Ammon's horn (tissue), 1 donor: ENCODE measurements at regions not wholly inside any gene's neighbourhood (a gene's known extent, or its start where the extent isn't known, plus 50 kb on each side); places are given as distances from the start of the nearest gene placed in this dataset.
"Not testable (repeated sequence)": the region's sequence is repeated elsewhere in the genome, so short reads cannot be mapped to it uniquely, and the experiment has no call there.

Experiments used
- DNase-seq: peaks from one replicate; pipeline ENCODE4 v3.0.0-alpha.2; 2016; ENCODE audit warnings: low spot score

DNA sequence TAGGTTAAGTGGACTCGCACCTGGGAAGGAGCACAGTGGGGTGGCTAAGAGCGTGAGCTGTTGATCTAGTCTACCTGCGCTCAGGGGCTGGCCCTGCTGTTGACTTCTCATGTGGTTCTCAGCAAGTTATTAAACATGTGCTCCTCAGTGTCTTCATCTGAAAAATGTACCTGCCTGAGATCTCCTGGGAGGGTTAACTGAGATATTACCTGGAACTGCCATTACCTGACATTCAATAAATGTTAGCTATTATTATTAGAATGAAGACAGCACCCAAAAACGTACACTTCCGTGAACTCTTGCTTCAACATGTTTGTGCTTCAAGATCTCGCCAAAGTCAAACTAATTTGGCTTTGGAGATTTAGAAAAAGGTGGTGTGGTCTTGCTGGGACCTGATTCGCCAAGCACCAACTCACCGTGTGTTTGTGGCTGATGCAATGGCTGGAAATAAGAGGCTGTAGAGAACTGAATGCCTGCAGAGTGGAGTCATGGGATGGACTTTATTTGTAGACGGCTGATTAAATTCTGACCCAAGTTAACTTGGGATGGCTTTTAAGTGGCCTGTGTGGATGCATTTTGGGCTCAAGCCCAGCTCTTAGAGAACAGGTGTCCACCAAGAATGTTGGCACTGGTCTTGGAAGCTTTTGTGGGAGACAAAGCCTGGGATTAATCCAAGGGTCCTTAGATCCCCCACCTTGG is 692.9 kb downstream of the QKI start:
- DNase-seq: no peak

DNA sequence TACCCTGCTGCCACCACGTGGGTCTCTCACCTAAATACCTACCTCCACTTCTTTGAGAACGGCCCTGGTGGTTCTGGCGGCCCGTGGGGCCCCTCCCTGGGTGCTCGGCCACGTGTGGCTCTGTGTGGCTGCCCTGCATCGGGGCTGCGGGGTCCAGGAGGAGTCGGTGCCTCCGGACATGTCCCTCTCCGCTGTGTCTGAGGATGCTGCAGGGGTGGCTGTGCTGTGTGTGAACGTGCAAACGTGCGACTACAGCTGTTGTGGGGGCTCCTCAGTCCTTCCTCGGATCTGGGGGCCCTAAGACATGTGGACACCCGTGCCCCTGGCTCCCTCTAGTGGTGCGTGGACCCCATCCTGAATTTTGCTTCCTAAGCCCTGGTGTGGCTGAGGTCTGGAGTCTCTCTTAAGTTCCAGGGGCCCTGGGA is 691.8 kb downstream of the QKI start:
- DNase-seq: peak; percentile 77

GRCh38 chr6:164105705-164106104 is 691.2 kb downstream of the QKI start:
- no peak for DNase-seq

DNA sequence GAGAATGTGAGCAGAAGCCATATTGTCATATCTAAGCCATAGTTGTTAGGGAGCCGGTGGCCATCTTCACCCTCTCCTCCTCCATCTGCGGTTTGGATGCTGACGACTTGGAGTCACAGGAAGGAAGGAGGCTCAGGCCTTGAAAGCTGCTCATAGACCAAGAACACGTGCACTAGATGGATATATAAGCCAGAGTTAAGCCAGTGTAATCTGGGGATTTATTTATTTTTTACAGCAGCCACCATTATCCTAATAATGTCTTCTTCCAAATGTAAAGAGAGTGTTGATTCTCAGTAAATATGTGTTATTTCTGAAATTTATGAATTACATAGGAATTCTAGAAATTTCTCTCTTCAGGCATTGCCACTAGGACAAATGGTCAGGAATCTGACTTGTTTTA is 689.9 kb downstream of the QKI start:
- DNase-seq: no peak

DNA sequence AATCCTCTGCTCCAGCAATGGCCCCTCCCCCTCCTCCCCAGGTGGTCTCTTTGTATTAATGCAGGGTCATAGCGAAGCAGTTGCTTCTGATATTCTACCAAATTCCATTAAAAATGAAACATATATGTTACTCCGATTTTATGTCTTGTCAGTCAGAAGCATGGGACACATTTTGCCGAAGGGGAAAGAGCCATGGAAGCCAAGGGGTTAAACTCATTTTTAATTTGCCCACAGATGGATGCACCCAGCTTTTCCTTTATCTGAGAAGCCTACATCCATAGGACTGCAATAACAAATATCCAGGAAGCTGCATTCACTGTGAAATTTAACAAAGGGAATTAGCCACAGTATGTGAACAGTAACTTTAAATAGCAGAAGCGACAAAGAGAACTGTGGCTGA is 688.2 kb downstream of the QKI start:
- no peak for DNase-seq

GRCh38 chr6:164101859-164102258 is 687.3 kb downstream of the QKI start:
- no peak for DNase-seq

- DNase-seq: peak; percentile 75
Measured at GRCh38 chr6:164099269-164099865, 684.8 kb downstream of the QKI start.

GRCh38 chr6:164098857-164099267 is 684.3 kb downstream of the QKI start:
- DNase-seq: no peak

DNA sequence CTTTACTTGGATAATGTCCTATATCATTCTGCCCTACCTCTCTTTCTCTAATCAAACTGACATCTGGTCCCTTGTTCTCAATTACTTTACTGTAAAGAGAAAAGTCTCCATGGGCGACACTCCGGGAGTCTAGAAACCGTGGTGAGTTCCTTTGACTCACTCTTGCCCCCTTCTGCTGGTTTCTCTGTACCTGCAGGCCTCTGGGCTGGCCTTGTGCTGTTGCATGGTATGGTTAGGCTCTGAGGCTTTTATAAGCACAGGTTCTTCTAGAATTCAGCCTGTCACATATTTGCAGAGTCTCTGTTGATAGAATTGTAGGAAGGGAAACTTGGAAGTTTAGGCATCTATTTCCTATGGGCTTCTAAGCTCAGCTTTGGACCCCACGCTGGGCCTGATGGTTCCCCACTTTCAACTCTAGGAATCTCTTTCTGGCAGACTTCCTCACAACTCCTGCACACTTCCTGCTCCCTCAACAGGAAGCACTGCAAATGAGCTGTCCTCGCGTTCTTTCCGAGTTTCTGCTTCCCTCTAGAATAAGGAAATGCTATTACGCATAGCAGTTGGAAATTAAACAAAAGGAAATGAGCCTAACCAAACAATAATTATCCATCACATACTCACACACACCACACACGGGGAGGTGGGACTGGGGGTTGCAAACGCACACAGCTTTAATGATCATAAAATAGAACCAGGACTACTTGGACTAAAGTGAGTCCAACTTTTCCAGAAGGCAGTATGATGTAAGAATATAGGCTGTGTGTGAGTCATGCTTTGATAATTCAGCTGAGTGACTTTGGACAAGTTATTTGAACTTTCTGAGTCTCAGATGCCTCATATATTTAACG is 683.3 kb downstream of the QKI start:
- no peak for DNase-seq

DNA sequence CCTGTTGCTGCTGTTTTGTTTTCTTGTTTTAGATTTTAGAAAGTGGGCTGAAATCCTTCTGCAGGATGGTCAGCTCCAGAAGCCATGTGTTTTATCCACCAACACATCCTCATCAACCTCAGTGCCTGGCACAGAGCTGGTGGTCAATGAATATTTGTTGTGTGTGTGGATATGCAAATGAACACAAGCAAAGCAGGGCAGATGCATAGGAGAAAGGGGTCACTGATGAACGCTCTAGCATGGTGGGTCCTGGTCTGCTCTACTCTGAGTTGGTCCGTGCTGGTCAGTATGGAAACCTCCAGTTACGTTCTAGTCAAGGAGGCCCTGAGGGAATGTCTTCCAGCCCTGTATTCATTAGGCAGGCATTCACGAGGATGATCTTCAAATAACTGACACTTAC is 682.5 kb downstream of the QKI start:
- no peak for DNase-seq

DNA sequence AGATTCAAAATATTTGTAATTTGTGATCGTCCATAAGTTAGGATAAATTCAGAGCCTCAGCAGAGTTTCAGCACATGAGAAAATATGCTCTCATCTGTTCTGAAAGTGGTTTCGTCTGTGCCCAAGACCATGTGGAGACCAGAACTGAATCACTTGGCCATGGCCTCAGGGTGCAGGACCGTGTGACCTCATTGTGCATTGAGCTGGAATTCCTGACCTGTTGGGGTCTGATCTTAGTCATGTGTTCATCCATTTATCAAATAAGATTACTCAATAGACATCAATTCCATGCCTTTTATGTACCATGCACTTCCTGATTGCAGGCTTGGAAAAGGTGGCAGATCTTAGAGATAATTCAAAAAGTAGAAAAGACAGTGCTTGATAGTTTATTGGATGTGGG is 680.5 kb downstream of the QKI start:
- DNase-seq: no peak

GRCh38 chr6:164087870-164088269 is 673.4 kb downstream of the QKI start:
- DNase-seq: no peak

GRCh38 chr6:164087211-164087610 is 672.7 kb downstream of the QKI start:
- DNase-seq: no peak

DNA sequence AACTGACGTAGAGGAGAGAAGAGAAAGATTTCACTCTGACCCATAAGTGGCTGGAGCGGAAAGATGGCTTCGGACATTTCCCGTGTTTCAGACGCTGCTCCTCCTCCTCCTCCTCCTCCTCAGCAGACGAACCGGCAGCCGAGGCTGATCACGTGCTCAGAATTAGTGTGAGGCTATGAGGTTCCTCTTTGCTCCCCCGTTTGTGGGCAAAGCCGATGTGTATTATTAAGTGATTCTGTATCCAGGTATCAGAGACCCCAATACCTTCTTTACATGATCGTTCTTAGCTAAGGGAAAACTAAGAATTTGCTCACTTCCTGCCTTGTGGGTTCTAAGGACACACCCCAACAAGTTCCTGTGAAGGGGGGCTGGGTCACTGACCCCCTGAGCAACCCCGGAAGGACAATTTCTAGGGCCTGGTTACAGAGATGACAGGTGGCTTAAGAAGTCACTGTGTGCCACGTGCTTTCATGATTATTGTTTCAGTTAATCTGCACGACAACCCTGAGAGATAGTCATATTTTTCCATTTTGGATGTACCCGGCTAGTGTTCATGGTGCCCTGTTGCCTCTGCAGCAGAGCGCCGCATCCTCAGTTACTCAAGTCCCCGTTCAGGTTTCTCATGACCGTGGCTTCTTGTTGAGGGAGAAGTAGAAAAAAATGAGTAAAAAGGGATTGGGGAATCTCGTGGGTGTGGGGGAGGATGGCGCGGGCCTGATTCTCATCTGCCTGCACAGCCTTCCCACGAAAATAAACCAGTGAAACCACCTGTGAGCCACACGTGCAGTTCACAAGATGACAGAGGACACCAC is 671.8 kb downstream of the QKI start:
- DNase-seq: peak; percentile 50

DNA sequence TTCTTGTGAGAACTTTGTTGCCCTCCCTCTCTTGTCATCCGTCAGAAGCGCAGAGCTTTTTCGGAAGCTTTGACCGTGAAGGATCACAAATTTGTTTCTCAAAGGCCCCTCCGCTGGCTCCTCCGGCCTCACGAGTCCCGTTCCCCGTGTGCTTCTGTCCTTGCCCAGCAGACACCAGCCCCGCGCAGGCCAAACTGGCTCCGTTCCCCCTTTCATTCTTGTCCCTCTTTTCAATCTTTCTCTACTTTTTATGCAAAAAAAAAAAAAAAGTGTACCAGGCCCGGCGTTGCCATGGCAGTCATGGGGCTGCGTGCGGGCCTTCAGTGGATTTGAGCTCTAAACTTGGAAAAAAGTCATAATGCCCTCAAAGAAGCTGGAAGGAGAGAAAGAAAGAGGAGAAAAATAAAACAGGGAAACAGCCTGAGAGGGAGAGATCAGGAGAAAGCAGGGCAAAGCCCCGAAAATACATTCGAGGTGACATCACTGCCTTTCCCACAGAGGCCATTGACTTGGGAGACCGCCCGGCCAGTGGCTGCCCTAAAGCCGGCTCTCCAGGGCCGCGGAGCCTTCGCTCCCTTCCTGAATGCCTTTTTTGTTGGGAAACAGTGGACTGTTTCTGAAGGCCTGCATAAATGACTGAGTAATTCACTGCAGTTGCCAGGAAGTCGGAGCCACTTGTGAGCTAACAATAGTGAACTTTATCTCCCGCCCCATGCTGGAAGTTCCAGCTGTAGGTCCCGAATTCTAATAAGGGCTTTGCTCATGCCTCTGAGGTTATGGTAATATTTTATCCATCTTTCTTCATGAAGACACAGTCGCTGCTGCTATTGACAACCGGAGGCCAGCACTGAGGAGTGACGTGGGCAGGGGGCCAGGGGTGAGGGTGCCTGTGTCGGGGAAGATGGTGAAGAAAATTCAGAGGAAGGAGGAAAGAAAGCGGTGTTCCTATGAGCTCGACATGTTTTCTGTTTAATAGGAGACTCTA is 670.9 kb downstream of the QKI start:
- peak; percentile 97 for DNase-seq

- no peak for DNase-seq
Measured at GRCh38 chr6:164079275-164079600, 664.7 kb downstream of the QKI start.

DNA sequence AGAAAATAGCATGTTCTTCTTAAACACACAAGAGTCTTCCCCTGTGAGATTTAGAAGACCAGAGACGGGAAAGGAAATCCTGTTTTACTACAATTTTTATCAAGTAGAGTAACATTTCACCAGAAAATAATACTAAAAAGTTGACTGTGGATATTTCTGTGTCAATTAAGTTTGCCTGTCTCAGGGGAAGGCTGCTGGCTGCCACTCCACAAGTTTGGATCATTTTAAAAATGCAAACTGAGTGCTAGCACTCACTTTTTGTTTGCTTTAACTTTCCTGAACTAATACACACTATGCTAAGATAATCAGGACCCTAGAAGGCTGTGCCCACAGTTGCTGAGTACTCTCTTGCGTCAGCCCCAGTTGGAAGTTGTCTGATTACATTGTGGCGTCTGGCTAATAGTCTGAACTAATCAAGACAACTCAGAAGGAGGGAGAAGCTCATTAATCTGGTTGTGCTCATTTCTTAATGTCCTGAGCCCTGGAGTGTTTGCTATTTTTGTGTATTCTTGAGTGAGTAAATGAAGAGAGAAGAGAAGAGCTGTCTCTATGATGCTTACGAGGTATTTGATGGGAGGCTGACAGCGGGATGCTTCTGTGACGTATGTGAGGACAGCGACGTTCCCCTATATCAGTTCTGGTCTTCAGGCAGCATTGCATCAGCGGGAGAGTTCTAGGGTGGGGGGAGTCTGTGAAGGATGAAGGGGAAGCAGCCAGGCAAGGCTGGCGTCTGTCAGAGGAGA is 664.2 kb downstream of the QKI start:
- no peak for DNase-seq

DNA sequence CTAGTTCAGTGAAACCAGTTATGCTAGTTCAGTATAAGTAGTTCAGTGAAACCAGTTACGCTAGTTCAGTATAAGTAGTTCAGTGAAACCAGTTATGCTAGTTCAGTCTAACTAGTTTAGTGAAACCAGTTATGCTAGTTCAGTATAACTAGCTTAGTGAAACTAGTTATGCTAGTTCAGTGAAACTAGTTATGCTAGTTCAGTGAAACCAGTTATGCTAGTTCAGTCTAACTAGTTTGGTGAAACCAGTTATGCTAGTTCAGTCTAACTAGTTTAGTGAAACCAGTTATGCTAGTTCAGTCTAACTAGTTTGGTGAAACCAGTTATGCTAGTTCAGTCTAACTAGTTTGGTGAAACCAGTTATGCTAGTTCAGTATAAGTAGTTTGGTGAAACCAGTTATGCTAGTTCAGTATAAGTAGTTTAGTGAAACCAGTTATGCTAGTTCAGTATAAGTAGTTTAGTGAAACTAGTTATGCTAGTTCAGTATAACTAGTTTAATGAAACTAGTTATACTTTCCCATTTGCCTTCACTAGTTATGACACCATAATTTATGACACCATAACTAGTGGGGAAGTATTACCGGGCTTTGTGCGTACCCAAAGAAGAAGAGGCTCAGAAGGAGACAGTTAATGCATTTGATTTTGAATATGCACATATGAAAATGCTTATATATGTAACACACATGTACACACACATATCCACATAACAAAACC is 662.5 kb downstream of the QKI start:
- DNase-seq: not testable (repeated sequence)

DNA sequence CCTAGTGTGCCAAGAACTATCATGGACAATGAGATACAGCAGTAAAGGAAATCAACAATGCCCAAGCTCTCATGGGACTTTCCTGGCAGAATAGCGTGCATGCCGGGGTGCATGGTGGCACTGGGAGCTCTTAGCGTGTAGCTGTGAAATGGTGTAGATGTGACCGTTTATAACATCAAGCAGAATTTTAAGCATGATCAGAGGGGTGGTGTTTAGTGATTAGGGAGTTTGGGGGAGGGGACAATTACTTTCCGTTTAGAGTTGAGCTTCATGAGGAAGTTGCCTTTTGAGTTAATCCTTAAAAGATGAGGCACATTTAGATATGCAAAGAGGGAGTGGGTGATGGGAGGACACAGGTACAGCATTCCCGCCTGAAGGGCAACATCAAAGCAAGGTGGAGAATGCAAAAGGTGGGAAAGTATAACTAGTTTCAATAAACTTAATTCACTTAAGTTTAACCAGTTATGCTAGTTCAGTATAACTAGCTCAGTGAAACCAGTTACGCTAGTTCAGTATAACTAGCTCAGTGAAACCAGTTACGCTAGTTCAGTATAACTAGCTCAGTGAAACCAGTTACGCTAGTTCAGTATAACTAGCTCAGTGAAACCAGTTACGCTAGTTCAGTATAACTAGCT is 661.6 kb downstream of the QKI start:
- DNase-seq: no peak
